ENCODE measurements at regions not wholly inside any gene's neighbourhood (a gene's known extent, or its start where the extent isn't known, plus 50 kb on each side); places are given as distances from the start of the nearest gene placed in this dataset.
A peak's percentile ranks its signal among the peaks of the same experiment; 100 is the strongest.

DNA sequence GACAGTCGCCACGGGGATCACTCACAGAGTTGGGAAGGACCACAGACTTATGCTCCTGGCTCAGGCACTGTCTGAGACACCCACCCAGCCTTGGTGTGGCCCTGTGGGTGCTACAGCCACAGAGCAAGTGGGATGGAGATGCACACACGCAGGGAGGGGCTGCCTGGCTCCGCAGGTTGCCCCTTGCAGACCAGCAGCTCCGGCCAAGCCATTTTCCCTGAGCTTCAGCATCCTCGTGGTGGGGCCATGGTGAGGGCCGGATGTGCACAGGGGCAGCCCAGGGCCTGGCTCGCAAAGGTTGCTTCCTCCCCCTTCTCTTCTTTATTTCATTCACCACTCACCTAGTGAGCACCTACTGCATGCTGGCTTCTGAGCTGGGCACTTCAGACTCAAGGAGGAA is 55.4 kb upstream of the GRIP2 start:
- Histone ChIP-seq H3K9me3 (no peaks in the 10 kb centered on the region), H3K4me3 (no peak overlapping the region), H3K27me3 (peaks cover 0 to 87% (median 0%) of the 10 kb centered on the region in 3 donors), H3K27ac (no peak overlapping the region), H3K4me1 (no peaks in the 10 kb centered on the region), H3K36me3 (no peaks in the 10 kb centered on the region)
- no peak for DNase-seq
- WGBS, 5 donors: 60 to 81% (median 71%) methylated on average over 7 to 8 of the region's 8 CpGs
- TF ChIP-seq POLR2AphosphoS5 (IDR thresholded peaks at IDR 0.05) (no peak), POLR2A (IDR thresholded peaks at IDR 0.05) (no peak), EP300 (IDR thresholded peaks at IDR 0.05) (no peak)
- TF ChIP-seq, protein P1, sequence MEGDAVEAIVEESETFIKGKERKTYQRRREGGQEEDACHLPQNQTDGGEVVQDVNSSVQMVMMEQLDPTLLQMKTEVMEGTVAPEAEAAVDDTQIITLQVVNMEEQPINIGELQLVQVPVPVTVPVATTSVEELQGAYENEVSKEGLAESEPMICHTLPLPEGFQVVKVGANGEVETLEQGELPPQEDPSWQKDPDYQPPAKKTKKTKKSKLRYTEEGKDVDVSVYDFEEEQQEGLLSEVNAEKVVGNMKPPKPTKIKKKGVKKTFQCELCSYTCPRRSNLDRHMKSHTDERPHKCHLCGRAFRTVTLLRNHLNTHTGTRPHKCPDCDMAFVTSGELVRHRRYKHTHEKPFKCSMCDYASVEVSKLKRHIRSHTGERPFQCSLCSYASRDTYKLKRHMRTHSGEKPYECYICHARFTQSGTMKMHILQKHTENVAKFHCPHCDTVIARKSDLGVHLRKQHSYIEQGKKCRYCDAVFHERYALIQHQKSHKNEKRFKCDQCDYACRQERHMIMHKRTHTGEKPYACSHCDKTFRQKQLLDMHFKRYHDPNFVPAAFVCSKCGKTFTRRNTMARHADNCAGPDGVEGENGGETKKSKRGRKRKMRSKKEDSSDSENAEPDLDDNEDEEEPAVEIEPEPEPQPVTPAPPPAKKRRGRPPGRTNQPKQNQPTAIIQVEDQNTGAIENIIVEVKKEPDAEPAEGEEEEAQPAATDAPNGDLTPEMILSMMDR (IDR thresholded peaks at IDR 0.05): no peak
- intact Hi-C loops (cut with DNase I; ENCODE audit: low total_unique reads): no loop called here

DNA sequence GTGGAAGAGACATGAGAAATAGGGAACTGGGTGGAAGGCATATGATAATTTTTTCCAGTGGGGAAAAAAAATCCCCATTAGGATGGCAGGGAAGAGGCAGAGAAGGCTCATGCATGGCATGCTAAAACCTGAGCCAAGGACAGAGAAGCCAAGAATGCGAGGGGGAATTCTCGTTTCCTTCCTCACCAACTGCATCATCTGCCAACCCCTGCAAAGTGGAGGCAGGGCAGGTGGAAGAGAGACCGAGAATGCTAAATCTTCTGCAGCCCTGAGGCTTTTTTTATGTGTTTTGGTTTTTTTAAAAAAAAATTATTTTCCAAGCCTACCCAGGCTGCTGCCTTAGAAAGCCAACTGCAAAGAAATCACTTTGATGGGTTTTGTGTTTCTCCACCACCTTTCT is 54.3 kb upstream of the CCDC174 start:
- DNase-seq: no peak
- WGBS, 5 donors: 69 to 90% (median 83%) methylated on average over 3 of the region's 3 CpGs
- peaks cover 0 to 89% (median 11%) of the 10 kb centered on the region in 3 donors for H3K27me3 ChIP-seq
- no peaks in the 10 kb centered on the region for H3K36me3 ChIP-seq
- intact Hi-C loops (cut with DNase I; ENCODE audit: low total_unique reads): no loop called here
- no peak for TF ChIP-seq POLR2AphosphoS5 (IDR thresholded peaks at IDR 0.05)
- no peak for TF ChIP-seq POLR2A (IDR thresholded peaks at IDR 0.05)
- TF ChIP-seq, protein P1 (IDR thresholded peaks at IDR 0.05): no peak
- TF ChIP-seq EP300 (IDR thresholded peaks at IDR 0.05): no peak
- H3K4me1 ChIP-seq: peaks cover 2 to 6% (median 5%) of the 10 kb centered on the region in 4 donors
- no peak overlapping the region for H3K27ac ChIP-seq
- H3K4me3 ChIP-seq: no peak overlapping the region
- H3K9me3 ChIP-seq: no peaks in the 10 kb centered on the region

DNA sequence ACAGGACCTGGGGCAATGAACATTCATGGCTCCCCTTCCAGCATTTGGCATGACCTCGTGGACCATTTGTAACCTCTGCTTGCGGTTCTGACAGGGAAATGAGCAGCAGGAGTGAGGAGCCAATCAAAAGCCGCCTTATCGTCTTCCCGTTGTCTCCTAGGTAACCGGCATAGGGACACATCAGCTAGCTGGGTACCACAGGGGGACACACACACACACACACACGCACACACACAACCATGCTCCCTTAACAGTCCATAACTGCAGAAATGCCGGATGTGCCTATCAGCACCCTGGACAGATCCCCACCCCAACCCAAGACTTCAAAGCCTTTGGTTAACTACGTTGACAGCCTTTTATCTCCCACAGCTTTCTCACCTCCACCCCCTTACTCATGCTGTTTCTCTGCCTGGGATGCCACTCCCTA is 53.4 kb upstream of the CCDC174 start:
- WGBS, 5 donors: 19 to 25% (median 21%) methylated on average over 9 of the region's 9 CpGs
- intact Hi-C loops (cut with DNase I; ENCODE audit: low total_unique reads): no loop called here
- H3K36me3 ChIP-seq: no peaks in the 10 kb centered on the region
- H3K4me1 ChIP-seq: peaks cover 7 to 13% (median 10%) of the 10 kb centered on the region in 4 donors
- H3K27me3 ChIP-seq: peaks cover 0 to 89% (median 16%) of the 10 kb centered on the region in 3 donors
- H3K27ac ChIP-seq: no peak overlapping the region
- peak in 1 of 2 donors; percentile 78 for DNase-seq
- no peaks in the 10 kb centered on the region for H3K9me3 ChIP-seq
- TF ChIP-seq, protein P1 (IDR thresholded peaks at IDR 0.05): no peak
- TF ChIP-seq EP300 (IDR thresholded peaks at IDR 0.05) (no peak), POLR2AphosphoS5 (IDR thresholded peaks at IDR 0.05) (no peak), POLR2A (IDR thresholded peaks at IDR 0.05) (no peak)
- no peak overlapping the region for H3K4me3 ChIP-seq

DNA sequence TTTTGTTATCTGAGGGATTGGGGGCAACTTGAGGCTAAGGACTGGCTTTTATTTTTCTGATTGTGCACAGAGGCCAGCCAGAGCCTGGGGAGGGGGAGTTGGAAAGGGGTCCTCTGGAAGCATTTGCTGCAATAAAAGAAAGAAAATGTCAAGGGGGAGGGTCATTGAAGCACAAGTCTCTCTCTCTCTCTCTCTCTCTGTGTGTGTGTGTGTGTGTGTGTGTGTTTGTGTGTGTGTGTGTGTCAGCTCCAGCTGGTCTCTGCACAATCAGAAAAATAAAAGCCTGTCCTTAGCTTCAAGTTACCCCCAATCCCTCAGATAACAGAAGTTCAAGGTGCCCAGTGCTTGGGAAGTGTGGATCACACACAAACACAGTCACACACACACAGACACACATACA is 52.1 kb upstream of the CCDC174 start:
- intact Hi-C loops (cut with DNase I; ENCODE audit: low total_unique reads): no loop called here
- Histone ChIP-seq H3K4me1 (peaks cover 7 to 14% (median 10%) of the 10 kb centered on the region in 4 donors), H3K9me3 (no peaks in the 10 kb centered on the region), H3K36me3 (no peaks in the 10 kb centered on the region), H3K27ac (no peak overlapping the region), H3K27me3 (peaks cover 0 to 93% (median 16%) of the 10 kb centered on the region in 3 donors), H3K4me3 (no peak overlapping the region)
- DNase-seq: no peak
- TF ChIP-seq POLR2AphosphoS5 (IDR thresholded peaks at IDR 0.05): no peak

DNA sequence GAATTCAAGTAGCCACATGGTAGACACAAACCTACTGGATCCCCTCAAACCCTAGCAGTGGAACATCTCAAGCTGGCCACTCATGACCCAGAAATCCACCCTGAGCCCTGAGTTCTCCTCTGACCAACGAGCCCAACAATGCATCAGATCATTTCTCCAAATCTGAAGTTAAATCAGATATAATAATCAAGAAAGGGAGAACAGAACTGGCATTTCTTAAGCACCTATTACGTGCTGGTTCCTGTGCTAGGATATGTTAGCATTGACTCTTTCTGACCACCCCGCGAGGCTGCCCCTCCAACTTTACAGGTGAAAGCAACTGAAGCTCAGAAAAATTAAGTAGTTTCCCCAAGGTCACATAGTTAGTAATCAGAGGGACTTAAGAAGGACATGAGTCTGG is 51.5 kb upstream of the CCDC174 start:
- Histone ChIP-seq H3K9me3 (no peaks in the 10 kb centered on the region), H3K4me3 (no peak overlapping the region), H3K4me1 (peaks cover 7 to 14% (median 10%) of the 10 kb centered on the region in 4 donors), H3K27me3 (peaks cover 0 to 95% (median 16%) of the 10 kb centered on the region in 3 donors), H3K27ac (no peak overlapping the region), H3K36me3 (no peaks in the 10 kb centered on the region)
- TF ChIP-seq POLR2A (IDR thresholded peaks at IDR 0.05) (no peak), EP300 (IDR thresholded peaks at IDR 0.05) (no peak), POLR2AphosphoS5 (IDR thresholded peaks at IDR 0.05) (no peak)
- TF ChIP-seq, protein P1 (IDR thresholded peaks at IDR 0.05): no peak
- 60 to 72% (median 62%) methylated on average over 4 of the region's 4 CpGs for WGBS, 5 donors
- DNase-seq: no peak
- intact Hi-C loops (cut with DNase I; ENCODE audit: low total_unique reads): no loop called here
